ENCODE measurements at regions not wholly inside any gene's neighbourhood (a gene's known extent, or its start where the extent isn't known, plus 50 kb on each side); places are given as distances from the start of the nearest gene placed in this dataset.

GRCh38 chr10:35855155-35855947 lies 213.3 kb upstream of the FZD8 start:
- no peak for TF ChIP-seq POLR2A (IDR thresholded peaks at IDR 0.05)
- TF ChIP-seq CTCF (IDR thresholded peaks at IDR 0.05): no peak
